H9 (cell line): ENCODE measurements at regions not wholly inside any gene's neighbourhood (a gene's known extent, or its start where the extent isn't known, plus 50 kb on each side); places are given as distances from the start of the nearest gene placed in this dataset.

Experiments used
- DNase-seq: peaks from one replicate; pipeline ENCODE4 v3.0.0-alpha.2; 2017
- H2AFZ ChIP-seq: one replicate; pipeline ENCODE4 v1.6.1; 2013; ENCODE audit warnings: mild to moderate bottlenecking, low read length, control low read depth, moderate library complexity
- H2AK5ac ChIP-seq: 2 replicates; pipeline ENCODE4 v1.6.1; 2013; ENCODE audit warnings: low read length, control low read depth, mixed read lengths; ENCODE audit not compliant: insufficient read length
- H2BK120ac ChIP-seq: one replicate; pipeline ENCODE4 v1.6.1; 2013; ENCODE audit warnings: low read depth, mild to moderate bottlenecking, low read length, control low read depth, inconsistent platforms; ENCODE audit not compliant: poor library complexity, severe bottlenecking
- H2BK12ac ChIP-seq: 2 replicates; pipeline ENCODE4 v1.6.1; 2013; ENCODE audit warnings: low read length, control low read depth, mixed read lengths, low read depth; ENCODE audit not compliant: insufficient read length
- H2BK15ac ChIP-seq: 2 replicates; pipeline ENCODE4 v1.6.1; 2013; ENCODE audit warnings: low read depth, low read length, control low read depth
- H2BK20ac ChIP-seq: one replicate; pipeline ENCODE4 v1.6.1; 2013; ENCODE audit warnings: low read depth, mild to moderate bottlenecking, low read length, control low read depth, inconsistent platforms; ENCODE audit not compliant: poor library complexity, severe bottlenecking
- H2BK5ac ChIP-seq: 2 replicates; pipeline ENCODE4 v1.6.1; 2013; ENCODE audit warnings: low read length, control low read depth, mixed read lengths; ENCODE audit not compliant: insufficient read length
- H3K14ac ChIP-seq: 2 replicates; pipeline ENCODE4 v1.6.1; 2013; ENCODE audit warnings: low read length, control low read depth; ENCODE audit not compliant: insufficient read depth
- H3K18ac ChIP-seq: 2 replicates; pipeline ENCODE4 v1.6.1; 2013; ENCODE audit warnings: low read depth, mild to moderate bottlenecking, mixed read lengths, low read length, control low read depth; ENCODE audit not compliant: insufficient read length
- H3K23ac ChIP-seq: 2 replicates; pipeline ENCODE4 v1.6.1; 2013; ENCODE audit warnings: low read length, control low read depth, mixed read lengths, low read depth; ENCODE audit not compliant: insufficient read length
- H3K23me2 ChIP-seq: 2 replicates; pipeline ENCODE4 v1.6.1; 2013; ENCODE audit warnings: low read depth, mild to moderate bottlenecking, mixed read lengths, low read length, control low read depth; ENCODE audit not compliant: insufficient read length, poor library complexity, severe bottlenecking
- H3K27ac ChIP-seq: 2 replicates; pipeline ENCODE4 v1.5.1; 2013; ENCODE audit warnings: low read length, control low read depth, mixed read lengths, low read depth; ENCODE audit not compliant: insufficient read length
- H3K27me3 ChIP-seq: 2 replicates; pipeline ENCODE4 v1.6.1; 2013; ENCODE audit warnings: low read length, control low read depth, inconsistent platforms; ENCODE audit not compliant: insufficient read depth
- H3K4ac ChIP-seq: 2 replicates; pipeline ENCODE4 v1.6.1; 2013; ENCODE audit warnings: low read depth, mild to moderate bottlenecking, control low read depth, inconsistent platforms, low read length, moderate library complexity
- H3K4me1 ChIP-seq: 2 replicates; pipeline ENCODE4 v1.6.1; 2013; ENCODE audit warnings: low read length, control low read depth, inconsistent platforms; ENCODE audit not compliant: insufficient read depth
- H3K4me2 ChIP-seq: 2 replicates; pipeline ENCODE4 v1.6.1; 2013; ENCODE audit warnings: low read length, control low read depth, mixed read lengths; ENCODE audit not compliant: insufficient read length, insufficient read depth
- H3K56ac ChIP-seq: 2 replicates; pipeline ENCODE4 v1.6.1; 2013; ENCODE audit warnings: low read depth, mild to moderate bottlenecking, mixed read lengths, low read length, control low read depth; ENCODE audit not compliant: insufficient read length
- H3K79me1 ChIP-seq: 2 replicates; pipeline ENCODE4 v1.6.1; 2013; ENCODE audit warnings: low read depth, mild to moderate bottlenecking, moderate library complexity, low read length, control low read depth, inconsistent platforms; ENCODE audit not compliant: insufficient read depth, poor library complexity, severe bottlenecking
- H3K79me2 ChIP-seq: 2 replicates; pipeline ENCODE4 v1.6.1; 2013; ENCODE audit warnings: low read length, control low read depth, inconsistent platforms; ENCODE audit not compliant: insufficient read depth
- H3K9ac ChIP-seq: 2 replicates; pipeline ENCODE4 v1.6.1; 2013; ENCODE audit warnings: low read length, control low read depth, mixed read lengths; ENCODE audit not compliant: insufficient read length; ENCODE audit errors: extremely low read depth
- H3K9me3 ChIP-seq: one replicate; pipeline ENCODE4 v1.6.1; 2013; ENCODE audit warnings: low read depth, low read length, inconsistent platforms; ENCODE audit not compliant: control insufficient read depth
- H3T11ph ChIP-seq: one replicate; pipeline ENCODE4 v1.6.1; 2013; ENCODE audit warnings: mild to moderate bottlenecking, low read length, control low read depth, inconsistent platforms
- H4K20me1 ChIP-seq: one replicate; pipeline ENCODE4 v1.6.1; 2013; ENCODE audit not compliant: control insufficient read depth, insufficient read length, insufficient read depth
- H4K5ac ChIP-seq: 2 replicates; pipeline ENCODE4 v1.6.1; 2013; ENCODE audit warnings: low read depth, mild to moderate bottlenecking, mixed read lengths, low read length, control low read depth; ENCODE audit not compliant: insufficient read length
- H4K8ac ChIP-seq: replicated peaks from 2 replicates; pipeline ENCODE4 v1.6.1; 2013; ENCODE audit warnings: low read length, control low read depth, mixed read lengths, low read depth; ENCODE audit not compliant: insufficient read length
- H4K91ac ChIP-seq: 2 replicates; pipeline ENCODE4 v1.6.1; 2013; ENCODE audit warnings: low read depth, mild to moderate bottlenecking, moderate library complexity, mixed read lengths, low read length, control low read depth; ENCODE audit not compliant: insufficient read length
- H3K27ac Mint-ChIP-seq, 3 experiments: 2 replicates in 2 of 3; 3 replicates in 1 of 3; pipeline ENCODE4 v1.8.0; 2020 to 2021; ENCODE audit warnings: mixed read lengths in 3 of 3, mild to moderate bottlenecking in 1 of 3, moderate library complexity in 1 of 3
- H3K27me3 Mint-ChIP-seq: 2 replicates; pipeline ENCODE4 v1.8.0; 2021; ENCODE audit warnings: low read depth, mild to moderate bottlenecking, moderate library complexity, mixed read lengths
- H3K36me3 Mint-ChIP-seq, 3 experiments: 2 replicates in 2 of 3; 3 replicates in 1 of 3; pipeline ENCODE4 v1.8.0; 2020 to 2021; ENCODE audit warnings: low read depth in 3 of 3, mixed read lengths in 3 of 3; ENCODE audit not compliant: insufficient read depth in 1 of 3
- H3K4me1 Mint-ChIP-seq, 2 experiments: 2 replicates each; pipeline ENCODE4 v1.8.0; 2020; ENCODE audit warnings: mixed read lengths in 2 of 2
- H3K4me3 Mint-ChIP-seq, 2 experiments: 2 replicates in 1 of 2; 3 replicates in 1 of 2; pipeline ENCODE4 v1.8.0; 2020 to 2021; ENCODE audit warnings: mild to moderate bottlenecking in 2 of 2, mixed read lengths in 2 of 2, moderate library complexity in 1 of 2
- H3K9me3 Mint-ChIP-seq, 2 experiments: 2 replicates in 1 of 2; 3 replicates in 1 of 2; pipeline ENCODE4 v1.8.0; 2020; ENCODE audit warnings: mild to moderate bottlenecking in 2 of 2, mixed read lengths in 2 of 2, moderate library complexity in 1 of 2
- CTCF ChIP-seq: fragments of 200-600 bp; sonication (generic); conservative IDR thresholded peaks from 3 replicates; pipeline ENCODE4 v1.8.0; 2021; ENCODE audit warnings: antibody characterized with exemption, mild to moderate bottlenecking
- WGBS: extraction: QIAGEN DNeasy Blood & Tissue Kit; methylation state at CpG from one replicate; pipeline ENCODE4 v1.1.7; 2013; ENCODE audit warnings: missing lambda C conversion rate, low lambda C conversion rate, mixed read lengths; ENCODE audit not compliant: insufficient read length; ENCODE audit errors: extremely low coverage; 5-methylcytosine and 5-hydroxymethylcytosine counted together

- Mint-ChIP-seq H3K4me3 (no peak overlapping the region), H3K4me1 (no peaks in the 10 kb centered on the region), H3K27ac (no peak overlapping the region), H3K27me3 (no peaks in the 10 kb centered on the region; the same call in 1 of the 2 replicates), H3K36me3 (no peaks in the 10 kb centered on the region; a peak in 1 of 7 replicates), H3K9me3 (no peaks in the 10 kb centered on the region; a peak in 1 of 5 replicates)
- H3K27me3 ChIP-seq, result no peaks in the 10 kb centered on the region
- no peak overlapping the region for H2BK120ac ChIP-seq
- H3K23ac ChIP-seq, result no peak overlapping the region
- H3K27ac ChIP-seq, result no peak overlapping the region
- no peaks in the 10 kb centered on the region for H3K23me2 ChIP-seq
- H4K91ac ChIP-seq, result no peak overlapping the region
- DNase-seq, result no peak
- no peak overlapping the region for H3T11ph ChIP-seq
- H3K4me2 ChIP-seq, result no peak overlapping the region
- H3K79me1 ChIP-seq, result no peaks in the 10 kb centered on the region
- no peak overlapping the region for H3K14ac ChIP-seq
- no peak overlapping the region for H2BK12ac ChIP-seq
- no peaks in the 10 kb centered on the region for H3K4me1 ChIP-seq
- H2BK20ac ChIP-seq, result no peak overlapping the region
- no peak overlapping the region for H4K5ac ChIP-seq
- no peak overlapping the region for H2BK5ac ChIP-seq
- no peak overlapping the region for H2BK15ac ChIP-seq
- H3K79me2 ChIP-seq, result no peaks in the 10 kb centered on the region
- H3K56ac ChIP-seq, result no peak overlapping the region
- H3K18ac ChIP-seq, result no peak overlapping the region
- TF ChIP-seq CTCF, result no peak
- no peak overlapping the region for H3K9ac ChIP-seq
- no peak overlapping the region for H3K4ac ChIP-seq
- WGBS, result no CpG with 5 or more reads among the region's 3 CpGs
- no peak overlapping the region for H2AFZ ChIP-seq
- H2AK5ac ChIP-seq, result no peak overlapping the region
- H4K20me1 ChIP-seq, result no peaks in the 10 kb centered on the region
- H4K8ac ChIP-seq, result no peak overlapping the region
- no peaks in the 10 kb centered on the region for H3K9me3 ChIP-seq
Observed at GRCh38 chr14:42014301-42014700, 407.6 kb downstream of the LRFN5 start.
